LNCaP clone FGC (cell line): ENCODE measurements at regions not wholly inside any gene's neighbourhood (a gene's known extent, or its start where the extent isn't known, plus 50 kb on each side); places are given as distances from the start of the nearest gene placed in this dataset.

Experiments used
- DNase-seq: peaks from one replicate; pipeline ENCODE4 v3.0.0-alpha.2; 2011; ENCODE audit warnings: low read depth
- H3K4me3 ChIP-seq: 2 replicates; pipeline ENCODE4 v1.5.1; 2011; ENCODE audit warnings: mild to moderate bottlenecking, low read depth, low read length, control low read depth
- TF ChIP-seq, protein P1 (sequence below): IDR thresholded peaks from 2 replicates; pipeline ENCODE4 v1.5.1; 2012; ENCODE audit warnings: mild to moderate bottlenecking; ENCODE audit not compliant: control insufficient read depth, insufficient read depth; ENCODE audit errors: extremely low read depth

DNA sequence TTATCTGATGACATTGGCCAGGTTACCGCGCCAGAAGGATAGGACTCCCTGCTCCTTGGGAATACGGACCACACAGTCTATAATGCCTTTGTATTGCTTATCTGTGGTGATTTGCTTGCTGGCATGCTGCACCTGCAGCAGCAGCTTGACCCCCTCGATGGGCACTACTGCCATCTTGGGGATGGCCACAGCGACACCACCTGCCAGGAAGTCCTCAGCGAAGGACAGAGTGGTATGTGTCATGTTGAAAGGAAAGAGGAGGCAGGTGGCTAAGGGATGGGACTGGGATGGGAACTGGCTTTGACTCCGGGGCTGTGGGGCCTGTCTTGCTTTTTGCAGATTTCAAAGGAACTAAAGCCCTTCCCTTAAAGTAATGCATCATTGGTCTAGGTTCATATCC, 50.3 kb upstream of the ACO1 start:
- H3K4me3 ChIP-seq: no peak overlapping the region
- TF ChIP-seq, protein P1, sequence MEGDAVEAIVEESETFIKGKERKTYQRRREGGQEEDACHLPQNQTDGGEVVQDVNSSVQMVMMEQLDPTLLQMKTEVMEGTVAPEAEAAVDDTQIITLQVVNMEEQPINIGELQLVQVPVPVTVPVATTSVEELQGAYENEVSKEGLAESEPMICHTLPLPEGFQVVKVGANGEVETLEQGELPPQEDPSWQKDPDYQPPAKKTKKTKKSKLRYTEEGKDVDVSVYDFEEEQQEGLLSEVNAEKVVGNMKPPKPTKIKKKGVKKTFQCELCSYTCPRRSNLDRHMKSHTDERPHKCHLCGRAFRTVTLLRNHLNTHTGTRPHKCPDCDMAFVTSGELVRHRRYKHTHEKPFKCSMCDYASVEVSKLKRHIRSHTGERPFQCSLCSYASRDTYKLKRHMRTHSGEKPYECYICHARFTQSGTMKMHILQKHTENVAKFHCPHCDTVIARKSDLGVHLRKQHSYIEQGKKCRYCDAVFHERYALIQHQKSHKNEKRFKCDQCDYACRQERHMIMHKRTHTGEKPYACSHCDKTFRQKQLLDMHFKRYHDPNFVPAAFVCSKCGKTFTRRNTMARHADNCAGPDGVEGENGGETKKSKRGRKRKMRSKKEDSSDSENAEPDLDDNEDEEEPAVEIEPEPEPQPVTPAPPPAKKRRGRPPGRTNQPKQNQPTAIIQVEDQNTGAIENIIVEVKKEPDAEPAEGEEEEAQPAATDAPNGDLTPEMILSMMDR: peak; percentile 29; the same call in 1 of the 2 replicates
- no peak for DNase-seq
